Vagina (tissue), 2 donors: ENCODE measurements at regions not wholly inside any gene's neighbourhood (a gene's known extent, or its start where the extent isn't known, plus 50 kb on each side); places are given as distances from the start of the nearest gene placed in this dataset.

Source experiments
- POLR2A ChIP-seq, 2 donors: fragments of 450-650 bp; IDR thresholded peaks; one replicate each; pipeline ENCODE4 v1.6.1; 2017; ENCODE audit warnings: antibody characterized with exemption in 2 of 2, mild to moderate bottlenecking in 2 of 2, moderate library complexity in 2 of 2
- POLR2AphosphoS5 ChIP-seq, 2 donors: sonication (generic); formaldehyde crosslinking; IDR thresholded peaks; one replicate each; pipeline ENCODE4 v1.9.0; 2017; ENCODE audit warnings: antibody characterized with exemption in 2 of 2, mild to moderate bottlenecking in 2 of 2, low read depth in 1 of 2; ENCODE audit not compliant: insufficient read depth in 1 of 2
- TF ChIP-seq, protein P1 (sequence below), 3 experiments: fragments of 450-650 bp in 2 of 3; fragments of 200-600 bp in 1 of 3; sonication (generic) in 1 of 3; IDR thresholded peaks; one replicate each; pipeline ENCODE4 v1.5.1; 2017 to 2019; ENCODE audit warnings: antibody characterized with exemption in 3 of 3, mild to moderate bottlenecking in 2 of 3, moderate library complexity in 2 of 3

DNA sequence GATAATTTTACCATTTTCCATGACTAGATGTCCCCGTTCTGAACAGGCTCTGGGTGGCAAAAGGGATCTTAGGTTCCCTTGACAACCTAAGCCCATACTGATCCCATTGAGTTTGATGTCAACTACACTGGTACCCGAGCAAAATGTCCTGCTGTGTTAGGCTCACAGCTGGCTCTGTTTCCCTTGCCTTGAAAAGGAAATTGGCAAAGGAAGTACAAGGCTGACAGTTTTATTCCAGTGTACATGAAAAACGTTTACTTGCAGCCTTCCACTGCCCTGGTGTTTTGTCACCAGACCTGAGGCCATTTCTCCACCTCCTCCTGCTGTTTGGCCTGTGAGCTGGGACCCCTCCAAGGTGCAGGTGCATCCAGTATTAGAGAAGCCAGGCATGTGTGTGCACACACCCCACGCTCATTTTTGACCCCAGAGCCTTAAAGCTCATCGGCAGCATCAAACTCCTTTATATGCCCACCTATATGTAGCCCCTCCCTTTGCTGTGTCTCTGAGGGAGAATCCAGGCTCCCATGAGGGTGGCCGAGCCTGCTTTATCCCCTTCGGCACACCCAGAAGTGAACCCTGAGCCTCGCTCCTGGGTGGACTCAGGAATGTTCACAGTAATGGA is 171.3 kb downstream of the NDUFA10 start:
- TF ChIP-seq, protein P1, sequence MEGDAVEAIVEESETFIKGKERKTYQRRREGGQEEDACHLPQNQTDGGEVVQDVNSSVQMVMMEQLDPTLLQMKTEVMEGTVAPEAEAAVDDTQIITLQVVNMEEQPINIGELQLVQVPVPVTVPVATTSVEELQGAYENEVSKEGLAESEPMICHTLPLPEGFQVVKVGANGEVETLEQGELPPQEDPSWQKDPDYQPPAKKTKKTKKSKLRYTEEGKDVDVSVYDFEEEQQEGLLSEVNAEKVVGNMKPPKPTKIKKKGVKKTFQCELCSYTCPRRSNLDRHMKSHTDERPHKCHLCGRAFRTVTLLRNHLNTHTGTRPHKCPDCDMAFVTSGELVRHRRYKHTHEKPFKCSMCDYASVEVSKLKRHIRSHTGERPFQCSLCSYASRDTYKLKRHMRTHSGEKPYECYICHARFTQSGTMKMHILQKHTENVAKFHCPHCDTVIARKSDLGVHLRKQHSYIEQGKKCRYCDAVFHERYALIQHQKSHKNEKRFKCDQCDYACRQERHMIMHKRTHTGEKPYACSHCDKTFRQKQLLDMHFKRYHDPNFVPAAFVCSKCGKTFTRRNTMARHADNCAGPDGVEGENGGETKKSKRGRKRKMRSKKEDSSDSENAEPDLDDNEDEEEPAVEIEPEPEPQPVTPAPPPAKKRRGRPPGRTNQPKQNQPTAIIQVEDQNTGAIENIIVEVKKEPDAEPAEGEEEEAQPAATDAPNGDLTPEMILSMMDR (IDR thresholded peaks at IDR 0.05): no peak
- TF ChIP-seq POLR2AphosphoS5 (IDR thresholded peaks at IDR 0.05; ENCODE audit: insufficient read depth in 1 of 2, low read depth in 1 of 2) (no peak), POLR2A (IDR thresholded peaks at IDR 0.05) (no peak)
